ENCODE measurements at regions not wholly inside any gene's neighbourhood (a gene's known extent, or its start where the extent isn't known, plus 50 kb on each side); places are given as distances from the start of the nearest gene placed in this dataset.

GRCh38 chr9:81479573-81479972 lies 209.8 kb downstream of the TLE1 start:
- no peak overlapping the region for H3K27ac ChIP-seq (ENCODE audit: insufficient read length, low read depth, low read length)
- H3K4me2 ChIP-seq (ENCODE audit: insufficient read depth, insufficient read length, low read length): no peak overlapping the region
- H3K23ac ChIP-seq (ENCODE audit: insufficient read length, low read depth, low read length): no peak overlapping the region
- H4K91ac ChIP-seq (ENCODE audit: insufficient read length, low read depth, low read length): no peak overlapping the region
- H3K79me2 ChIP-seq (ENCODE audit: insufficient read depth, low read length): no peaks in the 10 kb centered on the region
- Mint-ChIP-seq H3K27me3 (ENCODE audit: low read depth) (no peaks in the 10 kb centered on the region), H3K27ac (no peak overlapping the region), H3K9me3 (peaks cover 0 to 3% of the 10 kb centered on the region in 2 experiments; a peak in 2 of 5 replicates), H3K4me3 (no peak overlapping the region), H3K36me3 (ENCODE audit: insufficient read depth in 1 of 3, low read depth in 3 of 3) (peaks cover 0 to 5% (median 0%) of the 10 kb centered on the region in 3 experiments; a peak in 3 of 7 replicates), H3K4me1 (no peaks in the 10 kb centered on the region)
- no peaks in the 10 kb centered on the region for H4K20me1 ChIP-seq (ENCODE audit: control insufficient read depth, insufficient read depth, insufficient read length)
- no peak overlapping the region for H3K18ac ChIP-seq (ENCODE audit: insufficient read length, low read depth, low read length)
- no peaks in the 10 kb centered on the region for H3K23me2 ChIP-seq (ENCODE audit: insufficient read length, low read depth, low read length, poor library complexity, severe bottlenecking)
- no peak overlapping the region for H4K8ac ChIP-seq (replicated peaks; ENCODE audit: insufficient read length, low read depth, low read length)
- no peak overlapping the region for H3K14ac ChIP-seq (ENCODE audit: insufficient read depth, low read length)
- no peak overlapping the region for H2BK20ac ChIP-seq (ENCODE audit: low read depth, low read length, poor library complexity, severe bottlenecking)
- no peak overlapping the region for H4K5ac ChIP-seq (ENCODE audit: insufficient read length, low read depth, low read length)
- no peak for DNase-seq
- no CpG with 5 or more reads among the region's 2 CpGs for WGBS (ENCODE audit: extremely low coverage, insufficient read length, low lambda C conversion rate)
- no peak for TF ChIP-seq CTCF (conservative IDR thresholded peaks at IDR 0.05)
- H3K9me3 ChIP-seq (ENCODE audit: control insufficient read depth, low read depth, low read length): no peaks in the 10 kb centered on the region
- H2BK12ac ChIP-seq (ENCODE audit: insufficient read length, low read depth, low read length): no peak overlapping the region
- H3K4me1 ChIP-seq (ENCODE audit: insufficient read depth, low read length): no peaks in the 10 kb centered on the region
- H2BK15ac ChIP-seq (ENCODE audit: low read depth, low read length): no peak overlapping the region
- no peak overlapping the region for H2BK120ac ChIP-seq (ENCODE audit: low read depth, low read length, poor library complexity, severe bottlenecking)
- no peak overlapping the region for H2AK5ac ChIP-seq (ENCODE audit: insufficient read length, low read length)
- H3K56ac ChIP-seq (ENCODE audit: insufficient read length, low read depth, low read length): no peak overlapping the region
- no peak overlapping the region for H2AFZ ChIP-seq (ENCODE audit: low read length)
- H3K9ac ChIP-seq (ENCODE audit: extremely low read depth, insufficient read length, low read length): no peak overlapping the region
- H3T11ph ChIP-seq (ENCODE audit: low read length): no peak overlapping the region
- H3K4ac ChIP-seq (ENCODE audit: low read depth, low read length): no peak overlapping the region
- no peaks in the 10 kb centered on the region for H3K79me1 ChIP-seq (ENCODE audit: insufficient read depth, low read depth, low read length, poor library complexity, severe bottlenecking)
- H2BK5ac ChIP-seq (ENCODE audit: insufficient read length, low read length): no peak overlapping the region
- no peaks in the 10 kb centered on the region for H3K27me3 ChIP-seq (ENCODE audit: insufficient read depth, low read length)

Measured in H9 (cell line).